ENCODE measurements at regions not wholly inside any gene's neighbourhood (a gene's known extent, or its start where the extent isn't known, plus 50 kb on each side); places are given as distances from the start of the nearest gene placed in this dataset.

GRCh38 chr22:48327721-48328120 is 1500.0 kb downstream of the BRD1 start:
- H3K4me2 ChIP-seq (ENCODE audit: low read length) = no peak overlapping the region
- ChIA-PET RAD21 (ENCODE audit: low non-redundant PET in 1 of 2, low total read pairs in 2 of 2, uncharacterized antibody in 2 of 2, unreplicated experiment in 2 of 2) (no interaction called here), POLR2A (no interaction called here), CTCF (no interaction called here)
- H3K9me3 ChIP-seq (ENCODE audit: control insufficient read depth in 1 of 2, insufficient read depth in 1 of 2, low read depth in 1 of 2, low read length in 2 of 2) = peaks cover 0 to 3% of the 10 kb centered on the region in 2 experiments; a peak in 1 of 4 replicates
- TF ChIP-seq FOSL1 (IDR thresholded peaks at IDR 0.05; ENCODE audit: low read depth) (no peak), CEBPB (IDR thresholded peaks at IDR 0.05; ENCODE audit: low read depth) (no peak), ZFX (IDR thresholded peaks at IDR 0.05) (no peak), EGR1 (IDR thresholded peaks at IDR 0.05; ENCODE audit: low read depth) (no peak), POLR2AphosphoS5 (IDR thresholded peaks at IDR 0.05; ENCODE audit: low read depth, low read length) (no peak), TCF7L2 (IDR thresholded peaks at IDR 0.05; ENCODE audit: borderline replicate concordance, extremely low read depth, insufficient read depth, insufficient read length) (no peak), SRF (IDR thresholded peaks at IDR 0.05; ENCODE audit: low read depth) (no peak), ZNF274 (IDR thresholded peaks at IDR 0.05; ENCODE audit: low read depth, low read length) (no peak), EZH2 (IDR thresholded peaks at IDR 0.05) (no peak), SP1 (IDR thresholded peaks at IDR 0.05; ENCODE audit: low read depth) (no peak), SIN3A (IDR thresholded peaks at IDR 0.05; ENCODE audit: low read depth) (no peak), JUND (IDR thresholded peaks at IDR 0.05) (no peak), CBX3 (IDR thresholded peaks at IDR 0.05; ENCODE audit: low read depth) (no peak), REST (IDR thresholded peaks at IDR 0.05; ENCODE audit: low read depth) (no peak)
- H3K27ac ChIP-seq (ENCODE audit: low read depth, low read length) = no peak overlapping the region
- H2AFZ ChIP-seq (ENCODE audit: low read depth, low read length, poor library complexity, severe bottlenecking) = no peak overlapping the region
- no peaks in the 10 kb centered on the region for H3K79me2 ChIP-seq (ENCODE audit: insufficient read depth, low read length)
- no TSS peak for BruUV-seq (replicated peaks)
- H3K4me3 ChIP-seq (replicated peaks in 1 of 2; ENCODE audit: low read depth in 1 of 2, low read length in 2 of 2) = no peak overlapping the region
- no peaks in the 10 kb centered on the region for H4K20me1 ChIP-seq (ENCODE audit: insufficient read depth)
- H3K9ac ChIP-seq (ENCODE audit: low read length) = no peak overlapping the region
- DNase-seq (ENCODE audit: low read depth, low spot score) = no peak
- no peaks in the 10 kb centered on the region for H3K9me2 ChIP-seq (ENCODE audit: insufficient read depth)
- H3K36me3 ChIP-seq (ENCODE audit: control insufficient read depth in 1 of 2, insufficient read depth in 2 of 2, low read length in 2 of 2) = no peaks in the 10 kb centered on the region
- no peaks in the 10 kb centered on the region for H3K27me3 ChIP-seq (ENCODE audit: insufficient read depth, low read length)
- no peaks in the 10 kb centered on the region for H3K4me1 ChIP-seq (ENCODE audit: control insufficient read depth in 1 of 2, insufficient read depth in 2 of 2, low read length in 2 of 2)
- ATAC-seq = no peak
- intact Hi-C loops (cut with micrococcal nuclease) = no loop called here
